NB4 (cell line): ENCODE measurements at regions not wholly inside any gene's neighbourhood (a gene's known extent, or its start where the extent isn't known, plus 50 kb on each side); places are given as distances from the start of the nearest gene placed in this dataset.
A peak's percentile ranks its signal among the peaks of the same experiment; 100 is the strongest.

Source experiments
- DNase-seq: peaks from one replicate; pipeline ENCODE4 v3.0.0; 2010; ENCODE audit warnings: low read depth
- H3K4me3 ChIP-seq: one replicate; pipeline ENCODE4 v1.5.1; 2011; ENCODE audit warnings: mild to moderate bottlenecking, low read depth, low read length, moderate library complexity
- CTCF ChIP-seq: IDR thresholded peaks from one replicate; pipeline ENCODE4 v1.5.1; 2012; ENCODE audit warnings: low read depth, low read length
- MYC ChIP-seq: IDR thresholded peaks from 2 replicates; pipeline ENCODE4 v1.6.1; 2011; ENCODE audit warnings: low read depth, low read length
- POLR2A ChIP-seq: IDR thresholded peaks from 2 replicates; pipeline ENCODE4 v1.6.1; 2011; ENCODE audit warnings: mild to moderate bottlenecking; ENCODE audit not compliant: insufficient read length; ENCODE audit errors: extremely low read depth
- TF ChIP-seq, protein P1 (sequence below): IDR thresholded peaks from 2 replicates; pipeline ENCODE4 v1.6.1; 2011; ENCODE audit warnings: low read depth, low read length

GRCh38 chr6:14674458-14674857 is 556.9 kb downstream of the CD83 start:
- no peak overlapping the region for H3K4me3 ChIP-seq
- TF ChIP-seq POLR2A (no peak), CTCF (no peak), MYC (no peak)
- TF ChIP-seq, protein P1, sequence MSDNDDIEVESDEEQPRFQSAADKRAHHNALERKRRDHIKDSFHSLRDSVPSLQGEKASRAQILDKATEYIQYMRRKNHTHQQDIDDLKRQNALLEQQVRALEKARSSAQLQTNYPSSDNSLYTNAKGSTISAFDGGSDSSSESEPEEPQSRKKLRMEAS, result no peak
- no peak for DNase-seq

DNA sequence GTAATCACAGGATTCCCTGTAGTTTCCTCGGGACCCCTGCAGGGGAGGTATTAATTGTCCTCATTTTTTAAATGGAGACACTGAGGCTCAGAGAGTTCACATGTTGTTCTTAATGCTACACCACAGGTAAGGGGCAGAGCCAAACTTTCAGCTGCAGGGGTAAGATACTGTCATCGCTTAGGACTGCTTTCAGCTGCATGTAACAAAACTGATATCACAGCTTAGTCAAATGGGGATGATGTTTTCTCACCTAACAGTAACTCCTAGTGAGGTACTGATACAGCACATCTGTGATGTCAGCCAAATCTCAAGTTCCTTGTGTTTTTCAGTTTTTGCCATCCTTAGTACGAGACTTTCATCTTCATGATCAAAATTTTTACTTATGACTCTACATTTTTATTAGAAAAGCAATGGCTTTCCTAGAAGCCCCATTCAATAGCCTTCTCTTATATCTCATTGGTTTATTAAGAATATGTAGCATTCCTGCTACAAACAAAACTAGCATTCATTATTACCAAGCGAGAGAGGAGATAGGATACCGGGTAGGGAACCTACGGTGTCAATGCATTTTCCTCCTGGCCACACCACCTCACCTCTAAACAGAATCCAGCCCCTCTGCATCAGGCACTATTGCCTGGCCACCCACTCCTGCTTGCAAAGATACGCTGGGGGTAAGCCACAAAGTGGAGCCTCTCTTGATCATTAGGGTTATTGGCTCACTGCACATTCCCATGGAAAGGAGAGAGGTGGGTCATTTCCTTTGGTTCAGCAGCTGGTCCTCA is 557.5 kb downstream of the CD83 start:
- TF ChIP-seq, protein P1, result no peak
- TF ChIP-seq MYC (no peak), POLR2A (no peak), CTCF (no peak)
- no peak overlapping the region for H3K4me3 ChIP-seq
- no peak for DNase-seq

DNA sequence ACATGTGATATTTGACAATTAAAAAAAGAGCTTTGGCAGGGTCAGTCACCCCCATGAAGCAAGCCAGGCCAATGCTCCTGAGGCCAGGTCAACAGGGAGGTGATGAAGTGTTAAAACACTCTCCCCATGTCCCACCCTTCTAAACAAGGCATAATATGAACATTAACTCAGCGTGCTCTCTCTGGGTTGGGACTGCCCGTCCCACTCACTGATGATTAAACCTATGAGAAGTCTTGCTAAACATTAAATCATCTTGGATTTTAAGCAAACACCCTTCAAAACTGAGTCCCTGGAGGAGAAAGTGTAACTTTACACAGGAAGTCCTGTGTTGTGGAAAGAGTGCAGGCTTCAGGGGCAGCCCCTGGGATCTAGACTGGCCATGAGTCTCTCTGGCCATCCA is 558.5 kb downstream of the CD83 start:
- DNase-seq, result no peak
- TF ChIP-seq POLR2A (no peak), CTCF (no peak), MYC (no peak)
- TF ChIP-seq, protein P1, result no peak
- H3K4me3 ChIP-seq, result no peak overlapping the region

GRCh38 chr6:14676977-14677781 is 559.6 kb downstream of the CD83 start:
- DNase-seq, result no peak
- H3K4me3 ChIP-seq, result no peak overlapping the region
- TF ChIP-seq MYC, result no peak
- TF ChIP-seq, protein P1, result no peak
- no peak for TF ChIP-seq POLR2A
- no peak for TF ChIP-seq CTCF

DNA sequence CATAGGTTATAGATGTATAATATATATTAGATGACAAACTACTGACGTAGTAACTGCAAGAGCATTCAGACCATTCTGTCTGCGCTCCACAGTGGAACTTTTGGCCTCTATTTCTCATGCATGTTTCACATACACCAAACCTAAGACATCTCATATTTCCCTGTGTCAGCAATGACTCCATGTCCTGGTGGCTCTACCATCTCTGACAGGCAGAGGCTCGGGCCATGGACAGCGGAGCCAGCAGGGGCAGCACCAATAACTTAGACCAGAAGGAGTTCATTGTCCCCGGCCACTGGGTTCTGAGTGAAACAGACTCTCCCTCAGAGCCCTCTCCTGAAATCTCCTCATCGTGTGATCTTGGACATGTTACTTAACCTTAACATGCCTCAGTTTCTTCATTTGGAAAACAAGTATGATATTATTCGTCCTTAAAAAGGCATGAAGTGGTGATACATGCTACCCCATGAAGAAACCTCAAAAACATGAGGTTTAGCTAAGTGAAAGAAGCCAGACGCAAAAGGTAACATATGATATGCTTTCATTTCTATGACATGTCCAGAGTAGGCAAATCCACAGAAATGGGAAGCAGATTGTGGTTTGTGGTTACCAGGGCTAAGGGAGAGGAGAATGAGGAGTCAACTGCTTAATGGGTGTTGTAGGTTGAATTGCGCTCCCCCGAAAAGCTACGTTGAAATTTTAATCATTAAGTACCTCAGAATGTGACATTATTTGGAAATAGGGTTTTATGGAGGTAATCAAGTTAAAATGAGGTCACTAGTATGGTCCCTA is 564.0 kb upstream of the JARID2 start:
- TF ChIP-seq CTCF, result no peak
- no peak for TF ChIP-seq POLR2A
- TF ChIP-seq, protein P1, result no peak
- TF ChIP-seq MYC, result no peak
- H3K4me3 ChIP-seq, result peak overlapping the region; percentile 10
- DNase-seq, result peak; percentile 87
